GM18907 (cell line): ENCODE measurements at regions not wholly inside any gene's neighbourhood (a gene's known extent, or its start where the extent isn't known, plus 50 kb on each side); places are given as distances from the start of the nearest gene placed in this dataset.
"Not testable (repeated sequence)": the region's sequence is repeated elsewhere in the genome, so short reads cannot be mapped to it uniquely, and the experiment has no call there.

Source experiments
- ATAC-seq: cut with Tn5 transposase; IDR thresholded peaks from one replicate; pipeline ENCODE4 v1.9.1; 2021; ENCODE audit warnings: mild to moderate bottlenecking, moderate library complexity; ENCODE audit not compliant: unreplicated experiment

GRCh38 chr6:146984251-146984924, 219.8 kb upstream of the STXBP5 start:
- no peak for ATAC-seq

- ATAC-seq, result no peak
Measured at GRCh38 chr6:146985111-146985510, 219.1 kb upstream of the STXBP5 start.

- no peak for ATAC-seq
Measured at GRCh38 chr6:146985966-146986365, 218.3 kb upstream of the STXBP5 start.

GRCh38 chr6:146987938-146988337, 216.3 kb upstream of the STXBP5 start:
- ATAC-seq, result not testable (repeated sequence)

GRCh38 chr6:146989860-146990259, 214.4 kb upstream of the STXBP5 start:
- no peak for ATAC-seq

GRCh38 chr6:146990284-146990683, 213.9 kb upstream of the STXBP5 start:
- no peak for ATAC-seq

GRCh38 chr6:146990821-146991798, 213.1 kb upstream of the STXBP5 start:
- no peak for ATAC-seq

GRCh38 chr6:146997062-146997461, 207.2 kb upstream of the STXBP5 start:
- ATAC-seq, result no peak

- ATAC-seq, result no peak
Measured at GRCh38 chr6:146999766-147000165, 204.5 kb upstream of the STXBP5 start.

- ATAC-seq, result no peak
Measured at GRCh38 chr6:147000545-147001488, 203.4 kb upstream of the STXBP5 start.

- ATAC-seq, result no peak
Measured at GRCh38 chr6:147001621-147002020, 202.6 kb upstream of the STXBP5 start.

- ATAC-seq, result no peak
Measured at GRCh38 chr6:147003186-147003585, 201.0 kb upstream of the STXBP5 start.

GRCh38 chr6:147005499-147005898, 198.7 kb upstream of the STXBP5 start:
- no peak for ATAC-seq

- no peak for ATAC-seq
Measured at GRCh38 chr6:147007441-147007840, 196.8 kb upstream of the STXBP5 start.

GRCh38 chr6:147009358-147009757, 194.9 kb upstream of the STXBP5 start:
- ATAC-seq, result no peak

- ATAC-seq, result no peak
Measured at GRCh38 chr6:147015674-147016073, 188.5 kb upstream of the STXBP5 start.

- no peak for ATAC-seq
Measured at GRCh38 chr6:147016440-147016839, 187.8 kb upstream of the STXBP5 start.

GRCh38 chr6:147017153-147017552, 187.1 kb upstream of the STXBP5 start:
- ATAC-seq, result no peak

GRCh38 chr6:147019001-147019400, 185.2 kb upstream of the STXBP5 start:
- ATAC-seq, result no peak

GRCh38 chr6:147022041-147022440, 182.2 kb upstream of the STXBP5 start:
- ATAC-seq, result no peak

- ATAC-seq, result no peak
Measured at GRCh38 chr6:147023148-147023547, 181.1 kb upstream of the STXBP5 start.
